GM12878 (cell line): ENCODE measurements at regions not wholly inside any gene's neighbourhood (a gene's known extent, or its start where the extent isn't known, plus 50 kb on each side); places are given as distances from the start of the nearest gene placed in this dataset.

Experiments
- ATAC-seq: fragments of 200-7000 bp; cut with Tn5 transposase; 3 replicates; pipeline ENCODE4 v1.9.1; 2020; ENCODE audit warnings: mild to moderate bottlenecking, moderate library complexity
- BruUV-seq: library from RNA; stranded (reverse); fragments of 400-500 nt; replicated peaks from 2 replicates; lab custom pipeline; 2021; lab: Mats Ljungman, UMichigan
- CTCF ChIA-PET: fragments of 300-600 bp; sonication (Branson Sonifier 250); formaldehyde crosslinking; extraction: SDS; loops from one replicate; lab custom pipeline; 2021; ENCODE audit warnings: inconsistent platforms; lab: Yijun Ruan, JAX
- POLR2A ChIA-PET: fragments of 350-600 bp; formaldehyde crosslinking; extraction: SDS; loops from one replicate; lab custom pipeline; 2021; ENCODE audit warnings: inconsistent platforms; lab: Charles Lee
- RAD21 ChIA-PET: fragments of 300-600 bp; sonication (Branson Sonifier 250); formaldehyde crosslinking; loops from one replicate; lab custom pipeline; 2023; ENCODE audit warnings: antibody characterized with exemption; ENCODE audit not compliant: unreplicated experiment; lab: Charles Lee
- SMC1A ChIA-PET: fragments of 300-600 bp; sonication (Branson Sonifier 250); formaldehyde crosslinking; loops from one replicate; lab custom pipeline; 2023; ENCODE audit not compliant: unreplicated experiment, uncharacterized antibody; lab: Charles Lee
- DNase-seq: peaks from one replicate; pipeline ENCODE4 v3.0.0-alpha.2; 2011; ENCODE audit warnings: low read depth, low spot score
- FAIRE-seq: peaks from 3 replicates; lab custom pipeline; 2011; peaks lifted over from hg19 to GRCh38; lab: Jason Lieb, UNC
- H2AFZ ChIP-seq: 2 replicates; pipeline ENCODE4 v1.6.0; 2011; ENCODE audit warnings: low read depth, low read length, control low read depth; ENCODE audit not compliant: control insufficient read depth
- H3K27ac ChIP-seq: 2 replicates; pipeline ENCODE4 v1.5.1; 2011; ENCODE audit warnings: control low read depth; ENCODE audit not compliant: control insufficient read depth, insufficient read depth
- H3K27me3 ChIP-seq, 2 experiments: replicated peaks in 1 of 2; 2 replicates each; pipeline versions ENCODE4 v1.6.0 to v1.6.1; 2011; ENCODE audit warnings: low read length in 1 of 2; ENCODE audit not compliant: control insufficient read depth in 2 of 2, insufficient read depth in 2 of 2
- H3K36me3 ChIP-seq, 2 experiments: 2 replicates each; pipeline ENCODE4 v1.5.1; 2011; ENCODE audit warnings: low read length in 1 of 2; ENCODE audit not compliant: control insufficient read depth in 2 of 2, insufficient read depth in 2 of 2
- H3K4me1 ChIP-seq: 2 replicates; pipeline ENCODE4 v1.6.1; 2011; ENCODE audit warnings: mild to moderate bottlenecking, low read length, moderate library complexity, mixed read lengths; ENCODE audit not compliant: control insufficient read depth, insufficient read depth
- H3K4me2 ChIP-seq: 2 replicates; pipeline ENCODE4 v1.6.0; 2011; ENCODE audit warnings: control low read depth; ENCODE audit not compliant: control insufficient read depth, insufficient read depth
- H3K4me3 ChIP-seq: fragments of 200-600 bp; sonication (generic); 2 replicates; pipeline ENCODE4 v1.5.1; 2016
- H3K79me2 ChIP-seq: 2 replicates; pipeline ENCODE4 v1.6.0; 2011; ENCODE audit warnings: low read length; ENCODE audit not compliant: control insufficient read depth, insufficient read depth
- H3K9ac ChIP-seq: 2 replicates; pipeline ENCODE4 v1.8.0; 2011; ENCODE audit warnings: low read length, control low read depth, mixed read lengths; ENCODE audit not compliant: control insufficient read depth, insufficient read depth
- H3K9me3 ChIP-seq: replicated peaks from 3 replicates; pipeline ENCODE4 v1.5.1; 2011; ENCODE audit warnings: mild to moderate bottlenecking, low read length; ENCODE audit not compliant: control insufficient read depth, insufficient read depth
- H4K20me1 ChIP-seq: 2 replicates; pipeline ENCODE4 v1.6.0; 2011; ENCODE audit not compliant: control insufficient read depth, insufficient read depth
- BCLAF1 ChIP-seq: fragments of 450-650 bp; IDR thresholded peaks from 2 replicates; pipeline ENCODE4 v1.6.1; 2017; ENCODE audit warnings: antibody characterized with exemption, mild to moderate bottlenecking, moderate library complexity
- CEBPZ ChIP-seq: fragments of 150-350 bp; IDR thresholded peaks from 2 replicates; pipeline ENCODE4 v1.6.1; 2016; ENCODE audit warnings: low read depth, low read length
- E2F8 ChIP-seq: fragments of 450-650 bp; IDR thresholded peaks from 2 replicates; pipeline ENCODE4 v1.6.1; 2018; ENCODE audit warnings: mild to moderate bottlenecking, low read depth, moderate library complexity; ENCODE audit not compliant: partially characterized antibody
- IKZF2 ChIP-seq, 2 experiments: fragments of 450-650 bp; IDR thresholded peaks; 2 replicates each; pipeline ENCODE4 v1.6.1; 2017; ENCODE audit warnings: mild to moderate bottlenecking in 2 of 2, moderate library complexity in 2 of 2
- MYC ChIP-seq: IDR thresholded peaks from 2 replicates; pipeline ENCODE4 v1.6.1; 2011; ENCODE audit warnings: mild to moderate bottlenecking, low read length, moderate library complexity, inconsistent platforms; ENCODE audit not compliant: insufficient read depth, insufficient replicate concordance, insufficient read length, severe bottlenecking
- PML ChIP-seq: IDR thresholded peaks from 2 replicates; pipeline ENCODE4 v1.6.1; 2012; ENCODE audit warnings: low read length, inconsistent platforms
- RUNX3 ChIP-seq: IDR thresholded peaks from 2 replicates; pipeline ENCODE4 v1.6.1; 2012; ENCODE audit warnings: low read length, inconsistent platforms
- TCF12 ChIP-seq: IDR thresholded peaks from 2 replicates; pipeline ENCODE4 v1.6.1; 2011; ENCODE audit warnings: low read depth, mild to moderate bottlenecking, low read length
- TCF3 ChIP-seq: IDR thresholded peaks from 2 replicates; pipeline ENCODE4 v1.6.1; 2012; ENCODE audit warnings: low read depth, mild to moderate bottlenecking, low read length, borderline replicate concordance; ENCODE audit not compliant: insufficient read depth
- ZNF592 ChIP-seq: fragments of 450-650 bp; IDR thresholded peaks from 2 replicates; pipeline ENCODE4 v1.6.1; 2017; ENCODE audit warnings: mild to moderate bottlenecking, moderate library complexity
- ZNF622 ChIP-seq: fragments of 450-650 bp; IDR thresholded peaks from 2 replicates; pipeline ENCODE4 v1.6.1; 2017; ENCODE audit warnings: mild to moderate bottlenecking, inconsistent platforms
- WGBS: methylation state at CpG from one replicate; pipeline ENCODE4 v1.1.6; 2016; ENCODE audit warnings: low lambda C conversion rate; ENCODE audit not compliant: insufficient replicate concordance, insufficient coverage; ENCODE audit errors: missing lambda C conversion rate; 5-methylcytosine and 5-hydroxymethylcytosine counted together
- in situ Hi-C: fragments of 300-500 bp; cut with MboI; formaldehyde crosslinking; loops from 9 replicates; pipeline ENCODE4 v1.14.3; 2018; ENCODE audit warnings: mixed read lengths
- intact Hi-C: fragments of 100-400 bp; cut with micrococcal nuclease; formaldehyde crosslinking; loops from one replicate; pipeline ENCODE4 v1.14.2; 2022; ENCODE audit not compliant: unreplicated experiment

- no TSS peak for BruUV-seq
- Histone ChIP-seq H4K20me1 (no peaks in the 10 kb centered on the region), H3K9me3 (no peaks in the 10 kb centered on the region), H3K27me3 (no peaks in the 10 kb centered on the region), H3K27ac (no peak overlapping the region), H3K36me3 (no peaks in the 10 kb centered on the region), H3K9ac (no peak overlapping the region), H3K4me2 (no peak overlapping the region), H3K79me2 (no peaks in the 10 kb centered on the region), H3K4me3 (no peak overlapping the region), H2AFZ (no peak overlapping the region), H3K4me1 (no peaks in the 10 kb centered on the region)
- RAD21 ChIA-PET, result no interaction called here
- DNase-seq (no peak), ATAC-seq (no peak), FAIRE-seq (no peak)
- 10% methylated on average over 3 of the region's 3 CpGs for WGBS
- intact Hi-C loops, result no loop called here
- SMC1A ChIA-PET, result no interaction called here
- CTCF ChIA-PET, result no interaction called here
- POLR2A ChIA-PET, result no interaction called here
- in situ Hi-C loops, result no loop called here
- TF ChIP-seq ZNF592 (no peak), PML (no peak), ZNF622 (no peak), BCLAF1 (no peak), IKZF2 (IDR thresholded peaks at IDR 0.05) (no peak), CEBPZ (no peak), MYC (no peak), RUNX3 (no peak), E2F8 (no peak), TCF12 (no peak), TCF3 (no peak)
Measured at GRCh38 chr14:36424478-36425102, 95.4 kb downstream of the NKX2-1 start.
